ENCODE measurements at regions not wholly inside any gene's neighbourhood (a gene's known extent, or its start where the extent isn't known, plus 50 kb on each side); places are given as distances from the start of the nearest gene placed in this dataset.

DNA sequence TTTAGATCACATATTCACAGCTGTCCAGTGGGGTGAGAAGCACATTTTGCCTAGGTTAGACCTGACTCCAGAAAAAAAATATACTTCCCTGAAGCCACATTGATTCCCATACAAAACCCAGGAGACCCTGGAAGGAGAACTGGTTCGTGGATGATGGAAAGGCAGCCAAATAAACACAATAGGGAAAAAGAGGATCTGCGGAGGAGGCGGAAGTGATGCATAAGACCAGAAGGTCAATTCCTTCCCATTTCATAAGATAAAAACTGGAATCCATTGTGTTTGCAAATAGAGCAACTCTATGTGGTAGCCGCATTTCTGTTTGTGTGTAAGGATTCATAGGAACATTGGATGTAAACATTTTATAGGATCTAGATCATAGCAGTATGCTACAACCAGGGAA lies 781.9 kb upstream of the GRM7 start:
- in situ Hi-C loops (cut with HindIII; ENCODE audit: low sequenced_read_pairs), result no loop called here
- DNase-seq (ENCODE audit: low spot score), result no peak

DNA sequence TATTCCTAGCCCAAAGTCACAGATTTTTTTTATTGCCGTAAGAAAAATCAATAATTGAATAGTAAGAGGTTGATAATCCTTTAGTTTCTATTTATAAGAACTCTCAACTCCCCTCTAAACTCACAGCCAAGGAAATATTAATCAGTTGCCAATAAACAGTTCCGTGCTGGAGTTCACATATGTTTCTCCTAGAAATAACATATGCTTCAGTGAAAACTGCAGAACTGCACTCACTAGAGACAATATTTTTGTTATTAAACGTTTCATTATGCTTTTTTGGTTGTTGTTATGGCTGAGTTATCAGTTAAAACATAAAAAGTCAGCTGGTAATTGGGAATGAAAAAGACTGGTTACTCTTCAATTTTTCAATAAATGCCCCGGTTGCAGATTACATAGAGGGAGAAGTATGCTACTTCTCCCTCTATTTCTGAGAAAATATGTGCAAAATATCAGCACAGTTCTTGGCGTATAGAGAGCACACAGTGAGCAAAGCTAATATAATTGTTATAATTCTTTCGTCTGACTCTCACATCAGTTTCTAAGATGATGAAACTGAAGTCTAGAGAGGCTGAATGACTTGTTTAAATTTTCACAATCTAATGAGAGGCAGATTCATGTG lies 781.2 kb upstream of the GRM7 start:
- in situ Hi-C loops (cut with HindIII; ENCODE audit: low sequenced_read_pairs), result no loop called here
- no peak for DNase-seq (ENCODE audit: low spot score)

DNA sequence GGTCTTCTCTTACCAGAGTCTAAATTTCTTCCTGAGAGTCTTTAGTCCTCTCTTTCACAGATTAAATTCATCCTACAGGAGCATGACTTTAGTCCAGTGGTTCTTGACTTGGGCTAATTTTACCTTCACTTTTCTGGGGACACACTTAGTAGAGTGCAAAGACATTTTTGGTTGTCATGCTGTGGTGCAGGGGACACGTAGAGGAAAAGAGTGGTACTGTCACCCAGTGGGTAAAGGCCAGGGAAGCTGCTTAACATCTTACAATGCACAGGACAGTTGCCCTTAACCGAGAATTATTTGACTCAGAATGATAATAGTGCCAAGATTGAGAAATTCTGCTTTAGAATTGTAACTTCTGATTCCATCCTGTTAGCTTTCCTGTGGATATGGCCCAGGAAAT lies 772.5 kb upstream of the GRM7 start:
- no peak for DNase-seq (ENCODE audit: low spot score)
- in situ Hi-C loops (cut with HindIII; ENCODE audit: low sequenced_read_pairs), result no loop called here

DNA sequence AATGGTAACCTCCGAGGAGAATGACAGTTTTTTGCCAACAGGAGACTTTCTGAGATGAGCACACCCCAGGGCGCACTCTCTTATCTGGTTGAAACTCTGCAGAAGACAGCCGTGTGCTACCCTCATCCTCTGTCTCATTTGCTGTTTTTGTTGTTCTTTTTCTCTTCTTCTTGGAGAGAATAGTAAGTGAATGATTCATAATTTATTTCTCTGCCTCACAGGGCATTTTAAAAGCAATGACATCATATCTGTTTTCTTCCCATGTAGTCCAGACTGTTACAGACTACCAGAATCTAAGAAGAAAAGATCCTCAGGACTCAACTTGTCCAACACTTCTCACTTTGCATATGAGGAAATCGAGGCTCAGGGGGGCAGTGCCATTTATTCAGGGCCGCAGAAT lies 771.1 kb upstream of the GRM7 start:
- in situ Hi-C loops (cut with HindIII; ENCODE audit: low sequenced_read_pairs), result no loop called here
- DNase-seq (ENCODE audit: low spot score), result no peak

DNA sequence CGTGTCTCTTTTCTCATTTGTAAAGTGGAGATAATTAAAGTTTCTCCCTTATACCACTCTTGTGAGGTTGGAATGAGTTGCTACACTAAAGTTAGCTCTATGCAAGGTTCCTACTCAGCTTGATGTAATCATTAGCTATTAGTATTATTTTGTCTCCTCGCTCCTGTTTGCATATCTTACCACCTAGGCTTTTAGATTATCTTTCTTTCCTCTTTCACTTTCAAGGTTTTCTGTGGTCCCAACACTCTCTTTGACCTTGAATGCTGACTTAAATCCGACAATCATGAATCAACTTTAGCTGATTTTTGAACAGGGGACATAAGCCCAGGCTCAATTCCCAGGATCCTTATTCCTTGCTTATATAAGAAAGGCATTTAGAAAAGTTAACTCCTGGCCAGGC lies 769.7 kb upstream of the GRM7 start:
- in situ Hi-C loops (cut with HindIII; ENCODE audit: low sequenced_read_pairs), result no loop called here

DNA sequence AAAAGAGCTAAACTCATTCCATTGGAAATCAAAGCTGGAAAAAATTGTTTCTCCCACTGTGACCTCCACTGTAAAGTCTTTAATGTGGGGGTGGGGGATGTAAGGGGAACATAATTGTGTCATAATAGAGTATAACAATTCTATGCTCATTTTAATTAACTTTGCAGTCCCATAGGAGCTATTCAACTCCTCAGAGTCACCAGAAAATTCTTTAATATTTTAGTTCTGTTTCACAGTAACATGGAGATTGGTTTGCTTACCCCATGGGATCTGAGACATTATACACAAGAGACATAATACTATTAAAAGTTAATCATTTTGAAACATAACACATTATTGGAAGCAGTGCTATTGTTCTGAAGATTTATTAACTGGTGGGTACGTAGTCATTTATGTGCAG lies 765.9 kb upstream of the GRM7 start:
- in situ Hi-C loops (cut with HindIII; ENCODE audit: low sequenced_read_pairs), result no loop called here
- no peak for DNase-seq (ENCODE audit: low spot score)

More for the DNA sequence above, 769.7 kb upstream of the GRM7 start:
- no peak for DNase-seq (ENCODE audit: low spot score)

DNA sequence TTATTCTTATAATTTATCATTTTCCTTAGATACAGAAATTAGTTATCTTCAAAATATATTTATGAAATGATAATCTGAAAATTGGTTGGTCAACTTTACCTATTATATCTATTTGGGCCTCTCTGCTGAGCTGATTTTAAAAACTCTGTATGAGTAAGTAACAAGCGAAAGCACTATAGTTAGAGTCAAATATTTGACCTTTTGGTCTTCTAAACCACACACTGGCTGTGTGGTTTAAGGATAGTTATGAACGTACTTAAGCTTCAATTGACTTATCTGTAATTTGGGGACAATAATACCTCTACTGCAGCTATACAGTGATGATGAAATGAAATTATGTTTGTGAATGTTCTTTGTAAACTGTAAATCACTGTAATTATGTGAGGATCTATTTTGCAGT lies 763.9 kb upstream of the GRM7 start:
- no peak for DNase-seq (ENCODE audit: low spot score)
- in situ Hi-C loops (cut with HindIII; ENCODE audit: low sequenced_read_pairs), result no loop called here

DNA sequence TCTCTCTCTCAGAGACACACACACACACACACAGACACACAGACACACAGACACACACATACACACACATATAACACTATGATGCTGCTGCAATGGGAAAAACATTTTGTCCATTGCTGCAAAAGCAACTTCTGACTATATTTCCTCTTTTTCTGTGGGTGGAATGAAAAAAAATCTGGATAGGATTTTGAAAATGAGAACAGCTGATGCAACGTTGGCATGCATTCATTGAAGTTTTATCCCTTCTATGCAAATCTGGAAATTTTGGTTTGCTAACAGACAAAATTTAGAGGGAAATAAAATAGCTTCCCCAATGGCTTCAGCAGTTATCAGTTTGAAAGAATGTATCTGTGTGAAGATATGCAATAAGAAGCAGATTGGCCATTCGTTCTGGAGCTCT lies 763.4 kb upstream of the GRM7 start:
- no peak for DNase-seq (ENCODE audit: low spot score)
- in situ Hi-C loops (cut with HindIII; ENCODE audit: low sequenced_read_pairs), result no loop called here

DNA sequence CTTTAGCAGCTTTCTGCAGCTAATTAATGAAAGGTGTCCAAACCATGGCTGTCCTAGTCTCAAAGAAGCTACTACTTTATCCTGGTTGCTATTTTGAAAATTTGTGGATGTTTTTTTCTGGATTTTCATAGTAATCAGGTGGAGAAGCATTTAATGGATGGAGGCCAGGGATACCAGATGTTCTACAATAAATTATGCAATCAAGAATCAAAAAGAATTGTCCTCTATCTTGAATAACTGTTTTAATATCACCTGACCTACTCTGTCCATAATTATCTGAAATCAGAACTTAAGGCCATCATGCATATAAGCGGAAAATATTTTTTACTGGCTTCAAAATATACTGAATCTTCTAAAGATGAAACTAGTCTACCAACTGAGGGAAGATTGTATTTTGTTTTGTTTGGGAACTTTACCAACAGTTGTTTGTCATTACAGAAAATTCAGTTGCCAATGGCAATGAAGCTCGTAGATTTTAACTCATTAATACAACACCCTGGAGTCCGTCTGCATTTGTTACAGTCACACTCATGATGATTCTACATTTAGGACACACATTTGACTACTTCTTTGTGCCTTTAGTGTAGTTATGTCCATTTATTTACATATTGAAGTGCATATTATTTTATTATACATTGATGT lies 762.3 kb upstream of the GRM7 start:
- DNase-seq (ENCODE audit: low spot score), result no peak
- in situ Hi-C loops (cut with HindIII; ENCODE audit: low sequenced_read_pairs), result no loop called here

DNA sequence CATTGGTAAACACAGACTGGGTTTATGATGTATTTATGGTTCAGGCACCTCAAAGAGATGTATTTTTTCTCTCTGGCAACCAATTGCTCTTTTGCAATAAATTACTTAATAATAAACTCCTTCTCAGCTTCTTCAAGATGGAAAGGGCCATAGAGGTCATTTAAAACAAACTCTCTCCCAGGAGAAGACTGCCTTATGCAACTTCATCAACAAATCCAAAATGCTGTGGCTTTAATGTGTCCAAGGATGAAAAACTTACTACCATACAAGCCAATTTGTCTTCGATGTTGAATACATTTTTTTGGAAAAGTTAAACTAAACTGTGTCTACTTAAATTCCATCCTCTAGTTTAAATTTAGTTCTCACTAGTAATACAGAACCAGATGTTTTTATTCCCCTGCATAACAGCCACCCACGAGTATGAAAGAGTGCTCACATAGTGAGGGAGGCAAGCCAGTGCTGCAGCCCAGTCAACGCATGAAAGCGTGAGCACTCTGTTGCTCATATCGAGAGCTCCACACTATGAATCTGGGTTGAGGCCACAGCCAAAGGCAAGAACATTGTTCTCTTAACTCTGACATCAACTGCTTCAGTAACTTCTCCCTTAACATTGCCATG lies 761.3 kb upstream of the GRM7 start:
- DNase-seq (ENCODE audit: low spot score), result no peak
- in situ Hi-C loops (cut with HindIII; ENCODE audit: low sequenced_read_pairs), result no loop called here

DNA sequence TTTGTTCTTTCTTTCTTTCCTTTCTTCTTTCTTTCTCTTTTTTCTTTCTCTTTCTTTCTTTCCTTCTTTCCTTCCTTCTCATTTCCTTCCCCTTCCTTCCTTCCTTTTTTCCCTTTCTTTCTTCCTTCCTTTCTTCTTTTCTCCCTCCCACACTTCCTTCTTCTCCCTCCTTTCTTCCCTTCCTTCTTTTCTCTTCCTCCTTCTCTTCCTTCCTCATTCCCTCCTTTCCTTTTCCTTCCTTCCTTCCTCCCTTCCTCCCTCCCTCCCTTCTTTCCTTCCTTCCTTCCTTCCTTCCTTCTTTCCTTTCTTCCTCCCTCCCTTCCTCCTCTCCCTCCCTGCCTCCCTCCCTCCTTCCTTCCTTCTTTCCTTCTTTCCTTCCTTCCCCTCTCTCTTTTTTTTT lies 755.7 kb upstream of the GRM7 start:
- in situ Hi-C loops (cut with HindIII; ENCODE audit: low sequenced_read_pairs), result no loop called here

DNA sequence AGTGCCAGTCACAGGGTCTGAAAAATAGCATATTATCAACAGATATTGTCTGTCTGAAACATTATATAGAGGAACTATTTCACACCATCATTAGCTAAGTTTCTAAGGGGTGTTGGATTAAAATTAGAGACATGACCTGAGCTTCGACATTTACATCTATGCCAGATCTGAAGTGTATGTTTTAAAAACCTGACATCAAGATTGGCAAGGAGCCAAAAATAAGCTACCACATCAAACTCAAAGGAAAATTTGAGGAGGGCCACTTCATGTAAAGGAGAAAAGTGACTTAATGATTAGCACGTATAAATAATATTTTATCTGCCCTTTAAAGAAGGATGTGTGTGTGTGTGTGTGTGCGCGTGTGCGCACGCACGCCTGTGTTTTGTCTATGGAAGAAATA lies 752.0 kb upstream of the GRM7 start:
- DNase-seq (ENCODE audit: low spot score), result no peak
- in situ Hi-C loops (cut with HindIII; ENCODE audit: low sequenced_read_pairs), result no loop called here

More for the DNA sequence above, 755.7 kb upstream of the GRM7 start:
- DNase-seq (ENCODE audit: low spot score), result no peak

DNA sequence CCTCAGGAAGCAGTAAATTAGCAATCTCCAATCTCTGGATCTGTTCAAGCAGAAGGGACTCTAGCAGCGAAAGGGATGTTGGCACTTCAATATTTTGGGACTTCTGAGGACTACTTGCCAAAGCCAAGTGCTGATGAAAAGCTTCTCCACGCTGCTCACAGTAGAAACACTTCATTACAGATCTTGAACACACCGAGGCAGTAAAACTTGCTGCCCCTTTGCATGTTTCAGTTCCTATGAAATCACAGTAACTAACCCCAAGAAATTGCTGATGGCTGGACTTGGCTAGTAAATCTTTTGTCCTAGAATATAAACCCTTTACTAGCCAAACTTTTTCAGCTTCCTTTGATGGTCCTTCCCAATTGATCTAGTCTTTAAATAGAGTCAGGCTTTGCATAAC lies 750.5 kb upstream of the GRM7 start:
- in situ Hi-C loops (cut with HindIII; ENCODE audit: low sequenced_read_pairs), result no loop called here
- DNase-seq (ENCODE audit: low spot score), result no peak

DNA sequence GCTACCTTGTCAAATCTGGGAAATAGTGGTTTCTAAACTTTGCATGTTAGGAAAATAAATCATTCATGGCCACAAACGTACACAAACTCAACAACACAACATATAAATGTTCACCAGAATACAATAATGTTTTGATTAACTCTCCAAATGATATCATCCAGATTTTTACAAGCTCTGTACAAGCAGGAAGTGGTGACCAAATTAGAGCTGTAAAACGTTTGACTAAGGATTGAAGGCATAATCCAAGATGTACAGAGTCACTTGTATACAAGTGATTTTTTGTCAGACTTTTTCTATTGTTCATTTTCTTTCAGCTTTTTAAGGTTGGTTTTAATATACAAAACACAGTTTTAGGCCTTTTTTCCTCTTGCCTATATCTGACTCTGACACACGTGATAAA lies 748.4 kb upstream of the GRM7 start:
- DNase-seq (ENCODE audit: low spot score), result no peak
- in situ Hi-C loops (cut with HindIII; ENCODE audit: low sequenced_read_pairs), result no loop called here

DNA sequence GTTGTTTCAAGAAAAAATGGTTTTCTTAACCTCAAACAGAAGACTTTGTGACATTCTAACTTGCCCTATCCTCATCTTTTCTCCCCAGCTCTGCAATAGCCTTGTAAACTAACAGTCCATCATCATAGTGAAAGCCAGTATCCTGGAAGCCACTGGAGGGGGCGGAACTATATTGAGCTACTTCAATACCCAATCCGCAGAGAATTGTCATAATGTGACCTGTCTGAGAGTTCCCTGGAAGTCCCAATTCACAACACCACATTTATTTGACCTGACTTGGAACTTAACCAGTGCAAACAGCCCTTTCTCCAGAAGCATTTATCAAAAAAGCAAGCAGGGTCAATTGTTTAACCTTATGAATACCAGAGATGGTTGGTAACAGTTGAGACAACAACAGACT lies 747.6 kb upstream of the GRM7 start:
- DNase-seq (ENCODE audit: low spot score), result no peak
- in situ Hi-C loops (cut with HindIII; ENCODE audit: low sequenced_read_pairs), result no loop called here

DNA sequence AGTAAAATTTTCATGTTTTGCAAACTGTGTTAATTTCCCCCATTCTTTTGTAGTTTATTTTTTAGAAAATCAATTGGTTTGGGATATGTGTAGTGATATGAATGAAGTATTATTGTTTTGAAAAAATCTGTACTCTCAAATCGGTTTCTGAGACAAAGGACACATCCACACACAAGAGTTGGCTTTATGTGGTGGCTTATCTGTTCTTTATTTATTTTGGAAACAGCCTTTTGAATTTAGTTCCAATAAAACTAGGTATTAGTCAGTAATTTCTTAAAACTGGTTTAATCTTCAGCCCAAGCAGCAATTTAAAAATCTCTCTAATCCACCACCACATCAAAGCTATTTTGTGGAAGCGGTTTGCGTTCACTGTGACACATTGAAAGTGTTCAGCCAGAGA lies 741.5 kb upstream of the GRM7 start:
- in situ Hi-C loops (cut with HindIII; ENCODE audit: low sequenced_read_pairs), result no loop called here
- no peak for DNase-seq (ENCODE audit: low spot score)

DNA sequence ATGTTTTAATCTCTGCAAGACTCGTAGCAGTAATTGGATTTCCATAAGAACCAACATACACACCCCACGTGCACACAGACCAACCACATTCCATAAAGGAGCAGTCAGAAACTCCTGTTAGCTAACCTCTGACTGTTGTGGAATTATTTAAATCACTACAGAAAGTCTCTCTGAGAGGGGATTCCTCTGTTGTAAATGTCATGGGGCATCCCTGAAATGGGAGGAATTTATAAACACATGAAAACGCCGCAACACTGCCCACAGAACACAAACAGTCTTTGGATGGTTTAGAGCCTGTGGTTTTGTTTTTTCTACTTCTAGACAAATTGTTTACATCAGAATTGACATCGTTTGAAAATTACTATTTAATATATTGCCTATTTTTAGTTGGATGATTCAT lies 740.1 kb upstream of the GRM7 start:
- DNase-seq (ENCODE audit: low spot score), result no peak
- in situ Hi-C loops (cut with HindIII; ENCODE audit: low sequenced_read_pairs), result no loop called here

DNA sequence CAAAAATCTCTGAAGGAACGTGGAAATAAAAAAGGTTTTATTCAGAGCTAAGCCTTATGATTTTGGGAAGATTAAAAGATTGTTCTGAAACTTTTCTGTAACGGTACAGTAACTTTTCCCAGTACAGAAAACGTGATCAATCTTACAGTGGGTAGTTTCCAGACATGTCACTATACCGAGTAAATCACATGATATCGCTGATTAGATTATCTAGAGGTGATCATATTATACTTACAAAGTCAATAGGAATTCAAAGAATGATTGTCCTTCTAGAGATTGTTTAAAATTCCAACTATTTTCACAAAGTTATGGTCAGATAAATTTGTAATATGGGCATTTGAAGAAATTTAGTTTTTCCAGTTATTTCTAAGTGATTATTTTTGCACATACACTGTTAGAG lies 736.0 kb upstream of the GRM7 start:
- in situ Hi-C loops (cut with HindIII; ENCODE audit: low sequenced_read_pairs), result no loop called here

DNA sequence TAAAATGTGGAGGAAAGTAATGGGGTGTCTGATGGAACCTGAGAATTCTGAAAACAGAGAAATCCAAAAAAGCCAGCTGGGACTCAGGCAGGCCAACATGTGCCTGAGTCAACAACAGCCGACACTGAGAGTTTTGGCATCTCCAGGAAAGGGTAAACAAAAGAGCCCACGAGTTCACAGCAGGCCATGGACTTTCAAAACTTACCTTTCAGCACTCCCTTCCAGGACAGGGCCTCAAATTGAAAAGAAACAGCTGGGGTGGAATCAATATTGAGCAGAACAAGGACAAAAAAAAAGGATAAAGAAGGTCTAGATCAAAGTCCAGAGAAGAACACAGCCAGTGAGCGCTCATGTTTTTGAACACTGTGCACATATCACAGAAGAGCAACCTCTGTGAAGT lies 735.4 kb upstream of the GRM7 start:
- in situ Hi-C loops (cut with HindIII; ENCODE audit: low sequenced_read_pairs), result no loop called here
- DNase-seq (ENCODE audit: low spot score), result no peak

More for the DNA sequence above, 736.0 kb upstream of the GRM7 start:
- DNase-seq (ENCODE audit: low spot score), result no peak

DNA sequence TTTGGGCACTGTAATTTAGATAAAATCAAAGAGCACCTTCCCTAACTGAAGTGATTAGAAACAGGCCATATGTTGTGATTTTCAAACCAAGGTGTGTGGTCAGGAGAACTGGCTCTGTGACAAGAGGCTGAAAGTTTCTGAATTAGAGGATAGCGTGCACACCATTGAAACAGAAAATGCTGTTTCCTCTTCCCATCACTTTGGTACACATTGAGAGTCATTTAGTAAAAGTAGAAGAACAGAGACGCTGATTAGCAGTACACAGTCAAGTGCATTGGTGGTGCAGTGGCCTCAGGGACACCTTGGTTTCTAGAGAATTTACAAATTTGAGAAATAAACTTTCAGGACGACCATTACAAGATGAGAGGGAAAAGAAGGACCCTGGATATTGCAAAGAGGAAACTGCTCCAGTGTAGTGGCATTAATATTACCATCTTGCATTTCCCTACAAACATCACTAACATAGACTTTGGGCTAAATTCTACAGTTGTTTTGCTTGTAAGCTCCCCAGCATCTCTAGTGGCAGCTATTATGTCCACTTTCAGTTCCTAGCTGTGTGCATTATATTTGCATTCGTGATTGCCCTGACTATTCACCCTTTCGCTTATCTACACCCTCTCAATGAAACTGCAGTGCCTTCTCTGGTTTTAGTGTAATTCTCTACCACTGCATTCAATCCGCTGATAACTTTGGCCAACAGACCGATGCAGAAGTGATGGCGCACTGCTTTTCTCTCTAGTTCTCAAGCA lies 728.1 kb upstream of the GRM7 start:
- DNase-seq (ENCODE audit: low spot score), result no peak
- in situ Hi-C loops (cut with HindIII; ENCODE audit: low sequenced_read_pairs), result no loop called here

Measured in G401 (cell line).